ENCODE measurements at regions not wholly inside any gene's neighbourhood (a gene's known extent, or its start where the extent isn't known, plus 50 kb on each side); places are given as distances from the start of the nearest gene placed in this dataset.

DNA sequence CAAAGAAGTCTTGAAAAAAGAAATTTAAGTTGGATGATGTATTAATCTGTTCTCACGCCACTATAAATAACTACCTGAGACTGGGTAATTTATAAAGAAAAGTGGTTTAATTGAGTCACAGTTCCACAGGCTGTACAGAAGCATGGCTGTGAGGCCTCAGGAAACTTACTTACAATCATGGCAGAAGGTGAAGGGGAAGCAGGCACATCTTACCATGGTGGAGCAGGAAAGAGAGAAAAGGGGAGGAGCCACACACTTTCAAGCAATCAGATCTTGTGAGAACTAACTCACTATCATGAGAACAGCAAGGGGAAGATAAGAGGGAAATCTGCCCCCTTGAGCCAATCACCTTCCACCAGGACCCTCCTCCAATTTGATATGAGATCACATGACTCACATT, 65.7 kb upstream of the AMOTL1 start:
- Histone ChIP-seq H3K27me3 (no peaks in the 10 kb centered on the region), H3K4me3 (no peak overlapping the region), H3K4me1 (no peaks in the 10 kb centered on the region), H3K9me3 (no peaks in the 10 kb centered on the region), H3K27ac (no peak overlapping the region), H3K36me3 (no peaks in the 10 kb centered on the region)
- no peak for TF ChIP-seq POLR2AphosphoS5 (IDR thresholded peaks at IDR 0.05)
- no peak for TF ChIP-seq EP300 (IDR thresholded peaks at IDR 0.05)
- TF ChIP-seq, protein P1, sequence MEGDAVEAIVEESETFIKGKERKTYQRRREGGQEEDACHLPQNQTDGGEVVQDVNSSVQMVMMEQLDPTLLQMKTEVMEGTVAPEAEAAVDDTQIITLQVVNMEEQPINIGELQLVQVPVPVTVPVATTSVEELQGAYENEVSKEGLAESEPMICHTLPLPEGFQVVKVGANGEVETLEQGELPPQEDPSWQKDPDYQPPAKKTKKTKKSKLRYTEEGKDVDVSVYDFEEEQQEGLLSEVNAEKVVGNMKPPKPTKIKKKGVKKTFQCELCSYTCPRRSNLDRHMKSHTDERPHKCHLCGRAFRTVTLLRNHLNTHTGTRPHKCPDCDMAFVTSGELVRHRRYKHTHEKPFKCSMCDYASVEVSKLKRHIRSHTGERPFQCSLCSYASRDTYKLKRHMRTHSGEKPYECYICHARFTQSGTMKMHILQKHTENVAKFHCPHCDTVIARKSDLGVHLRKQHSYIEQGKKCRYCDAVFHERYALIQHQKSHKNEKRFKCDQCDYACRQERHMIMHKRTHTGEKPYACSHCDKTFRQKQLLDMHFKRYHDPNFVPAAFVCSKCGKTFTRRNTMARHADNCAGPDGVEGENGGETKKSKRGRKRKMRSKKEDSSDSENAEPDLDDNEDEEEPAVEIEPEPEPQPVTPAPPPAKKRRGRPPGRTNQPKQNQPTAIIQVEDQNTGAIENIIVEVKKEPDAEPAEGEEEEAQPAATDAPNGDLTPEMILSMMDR (IDR thresholded peaks at IDR 0.05) = no peak
- no peak for TF ChIP-seq POLR2A (IDR thresholded peaks at IDR 0.05)
- DNase-seq = no peak
- ATAC-seq (ENCODE audit: low FRiP score in 2 of 2) = no peak
- 100% methylated on average over 1 of the region's 1 CpG for WGBS, 2 donors

DNA sequence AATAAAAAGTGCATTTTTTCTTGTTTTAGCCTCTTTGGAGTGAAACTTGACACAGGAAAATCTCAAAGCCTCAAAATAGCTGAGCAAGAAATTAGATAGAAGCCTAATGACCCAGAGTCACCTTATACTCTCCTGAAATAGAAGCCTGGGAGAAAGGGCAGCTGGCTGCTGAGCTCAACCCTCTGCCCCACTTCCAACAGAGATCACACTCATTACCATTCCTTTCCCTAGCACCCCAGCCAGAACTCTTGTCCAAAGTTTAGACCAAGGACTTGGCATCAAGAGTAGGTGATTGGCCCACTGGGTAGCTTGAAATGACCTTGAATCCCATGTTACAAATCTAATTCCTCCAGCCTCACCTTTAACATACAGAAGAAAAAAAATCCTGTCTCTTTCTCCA, 62.7 kb upstream of the AMOTL1 start:
- no peaks in the 10 kb centered on the region for H3K9me3 ChIP-seq
- H3K4me3 ChIP-seq = no peak overlapping the region
- no peaks in the 10 kb centered on the region for H3K36me3 ChIP-seq
- H3K4me1 ChIP-seq = no peaks in the 10 kb centered on the region
- DNase-seq (no peak), ATAC-seq (ENCODE audit: low FRiP score in 2 of 2) (no peak)
- H3K27me3 ChIP-seq = no peaks in the 10 kb centered on the region
- H3K27ac ChIP-seq = no peak overlapping the region
- TF ChIP-seq EP300 (IDR thresholded peaks at IDR 0.05) (no peak), POLR2AphosphoS5 (IDR thresholded peaks at IDR 0.05) (no peak), POLR2A (IDR thresholded peaks at IDR 0.05) (no peak)
- TF ChIP-seq, protein P1 (IDR thresholded peaks at IDR 0.05) = no peak

DNA sequence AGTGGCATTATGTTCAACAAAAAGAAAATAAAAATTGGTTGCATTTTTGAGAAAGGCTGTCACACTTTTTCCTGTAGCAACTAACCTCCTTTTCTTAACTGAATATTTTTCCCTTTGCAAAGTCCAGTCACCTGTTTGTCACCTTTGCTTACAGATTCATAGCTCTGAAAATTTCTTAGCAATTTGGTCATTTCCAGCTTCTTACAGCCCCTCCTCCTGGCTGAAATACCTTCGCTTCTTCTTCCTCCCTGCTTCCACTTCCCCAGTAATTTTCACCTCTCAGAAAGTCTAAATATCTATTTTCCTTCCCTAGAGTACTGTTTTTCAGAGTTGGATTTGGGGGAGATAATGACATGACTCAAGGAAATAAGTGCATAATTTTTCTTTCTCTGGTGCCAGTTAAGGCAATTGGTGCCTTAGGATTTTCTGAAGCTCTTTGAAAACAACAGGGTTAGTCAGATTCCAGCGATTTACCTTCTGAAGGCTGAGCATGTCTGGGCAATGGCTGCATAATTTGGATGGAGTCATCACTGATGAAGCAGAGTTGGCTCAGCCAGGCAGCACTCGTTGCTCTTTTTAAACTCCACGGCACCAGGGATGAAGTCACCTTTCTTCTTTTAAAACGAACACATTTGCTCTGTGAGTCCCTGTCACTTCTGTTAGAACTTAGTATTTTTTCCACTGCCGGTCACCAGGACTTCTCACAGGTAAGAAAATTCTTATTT, 62.1 kb upstream of the AMOTL1 start:
- H3K27me3 ChIP-seq = no peaks in the 10 kb centered on the region
- H3K27ac ChIP-seq = no peak overlapping the region
- no peak for TF ChIP-seq POLR2AphosphoS5 (IDR thresholded peaks at IDR 0.05)
- TF ChIP-seq POLR2A (IDR thresholded peaks at IDR 0.05) = no peak
- TF ChIP-seq, protein P1 (IDR thresholded peaks at IDR 0.05) = no peak
- no peak for TF ChIP-seq EP300 (IDR thresholded peaks at IDR 0.05)
- H3K4me3 ChIP-seq = no peak overlapping the region
- no peak for ATAC-seq (ENCODE audit: low FRiP score in 2 of 2)
- no peaks in the 10 kb centered on the region for H3K4me1 ChIP-seq
- 77 to 87% methylated on average over 6 of the region's 6 CpGs for WGBS, 2 donors
- no peaks in the 10 kb centered on the region for H3K9me3 ChIP-seq
- DNase-seq = no peak
- H3K36me3 ChIP-seq = no peaks in the 10 kb centered on the region

DNA sequence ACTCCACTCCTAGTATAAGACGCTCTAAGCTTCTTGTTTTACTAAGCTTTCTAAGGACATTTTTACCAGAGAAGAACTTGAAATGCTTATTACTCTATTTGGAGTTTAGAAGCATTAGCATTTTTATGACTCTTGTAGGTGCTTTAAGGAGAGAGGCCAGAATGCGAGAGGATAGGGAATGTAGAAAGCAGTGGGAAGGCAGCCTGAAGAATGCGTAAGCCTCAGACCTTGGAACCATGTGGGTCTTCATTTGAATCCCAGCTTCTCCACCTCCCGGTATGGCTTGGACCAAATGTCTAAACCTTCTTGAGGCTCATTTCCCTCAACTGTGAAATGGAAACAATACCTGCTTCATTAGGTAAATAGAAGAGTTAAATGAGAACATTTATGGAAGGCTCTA, 60.0 kb upstream of the AMOTL1 start:
- 89 to 95% methylated on average over 4 of the region's 4 CpGs for WGBS, 2 donors
- no peaks in the 10 kb centered on the region for H3K4me1 ChIP-seq

More for the DNA sequence above, 60.0 kb upstream of the AMOTL1 start:
- H3K36me3 ChIP-seq = no peaks in the 10 kb centered on the region
- DNase-seq (no peak), ATAC-seq (ENCODE audit: low FRiP score in 2 of 2) (no peak)
- no peaks in the 10 kb centered on the region for H3K27me3 ChIP-seq
- no peaks in the 10 kb centered on the region for H3K9me3 ChIP-seq
- TF ChIP-seq POLR2AphosphoS5 (IDR thresholded peaks at IDR 0.05) = no peak
- TF ChIP-seq EP300 (IDR thresholded peaks at IDR 0.05) = no peak
- TF ChIP-seq POLR2A (IDR thresholded peaks at IDR 0.05) = no peak
- TF ChIP-seq, protein P1 (IDR thresholded peaks at IDR 0.05) = no peak
- no peak overlapping the region for H3K4me3 ChIP-seq
- H3K27ac ChIP-seq = no peak overlapping the region
